K562 (cell line): ENCODE measurements at regions not wholly inside any gene's neighbourhood (a gene's known extent, or its start where the extent isn't known, plus 50 kb on each side); places are given as distances from the start of the nearest gene placed in this dataset.

Source experiments
- ATAC-seq: fragments of 200-7000 bp; cut with Tn5 transposase; 3 replicates; pipeline ENCODE4 v1.9.1; 2020; ENCODE audit warnings: moderate library complexity
- BruUV-seq: library from RNA; stranded (reverse); fragments of 400-500 nt; replicated peaks from 2 replicates; lab custom pipeline; 2021; lab: Mats Ljungman, UMichigan
- CTCF ChIA-PET: fragments of 300-600 bp; formaldehyde crosslinking; extraction: SDS; loops from one replicate; lab custom pipeline; 2021; ENCODE audit warnings: low intra/inter-chr PET ratio; lab: Yijun Ruan, JAX
- POLR2A ChIA-PET: fragments of 300-600, 350-650 bp; sonication (Branson Sonifier 250); formaldehyde crosslinking; extraction: SDS; loops from one replicate; lab custom pipeline; 2021; ENCODE audit warnings: antibody characterized with exemption, inconsistent platforms; lab: Yijun Ruan, JAX
- DNase-seq, 4 experiments: peaks; one replicate each; pipeline versions ENCODE4 v3.0.0 to v3.0.0-alpha.2; 2011 to 2018; ENCODE audit warnings: low spot score in 3 of 4, mixed read lengths in 3 of 4; ENCODE audit errors: extremely low read depth in 1 of 4
- FAIRE-seq: peaks from 2 replicates; lab custom pipeline; 2011; peaks lifted over from hg19 to GRCh38; lab: Jason Lieb, UNC
- H2AFZ ChIP-seq: 2 replicates; pipeline ENCODE4 v1.6.0; 2011; ENCODE audit warnings: low read depth, low read length, control low read depth, inconsistent platforms
- H3K27ac ChIP-seq: fragments of 200-600 bp; 3 replicates; pipeline ENCODE4 v1.8.0; 2011; ENCODE audit warnings: low read depth, mild to moderate bottlenecking, control low read depth, inconsistent platforms, low read length, moderate library complexity, mixed read lengths; ENCODE audit errors: extremely low read depth
- H3K27me3 ChIP-seq, 2 experiments: fragments of 300-600 bp in 1 of 2; 2 replicates in 1 of 2; 3 replicates in 1 of 2; pipeline versions ENCODE4 v1.6.0 to v1.8.0; 2011; ENCODE audit warnings: inconsistent platforms in 2 of 2, low read length in 2 of 2, mild to moderate bottlenecking in 1 of 2, mixed read lengths in 1 of 2, moderate library complexity in 1 of 2; ENCODE audit not compliant: control insufficient read depth in 2 of 2, insufficient read depth in 2 of 2
- H3K36me3 ChIP-seq: fragments of 300-600 bp; 3 replicates; pipeline ENCODE4 v1.8.0; 2011; ENCODE audit warnings: mild to moderate bottlenecking, low read length, inconsistent platforms; ENCODE audit not compliant: control insufficient read depth, insufficient read depth
- H3K4me1 ChIP-seq, 2 experiments: fragments of 200-600 bp in 1 of 2; replicated peaks in 1 of 2; 2 replicates in 1 of 2; 3 replicates in 1 of 2; pipeline versions ENCODE4 v1.5.1 to v1.8.0; 2011; ENCODE audit warnings: inconsistent platforms in 2 of 2, low read length in 2 of 2, mild to moderate bottlenecking in 1 of 2, mixed read lengths in 1 of 2, moderate library complexity in 1 of 2; ENCODE audit not compliant: control insufficient read depth in 2 of 2, insufficient read depth in 2 of 2
- H3K4me2 ChIP-seq: 2 replicates; pipeline ENCODE4 v1.6.1; 2011; ENCODE audit warnings: low read length, control low read depth, inconsistent platforms, mixed read lengths; ENCODE audit not compliant: insufficient read depth
- H3K4me3 ChIP-seq: fragments of 200-600 bp; sonication (generic), shearing (Covaris generic); 2 replicates; pipeline ENCODE4 v1.5.1; 2016; ENCODE audit warnings: control low read depth, inconsistent platforms
- H3K79me2 ChIP-seq: fragments of 200-600 bp; 3 replicates; pipeline ENCODE4 v1.8.0; 2011; ENCODE audit warnings: low read length, inconsistent platforms; ENCODE audit not compliant: control insufficient read depth, insufficient read depth
- H3K9ac ChIP-seq, 2 experiments: 2 replicates each; pipeline versions ENCODE4 v1.6.0 to v1.6.1; 2011; ENCODE audit warnings: low read depth in 2 of 2, low read length in 2 of 2, control low read depth in 1 of 2, inconsistent platforms in 1 of 2, mild to moderate bottlenecking in 1 of 2, mixed read lengths in 1 of 2; ENCODE audit not compliant: insufficient read depth in 1 of 2
- H3K9me1 ChIP-seq: one replicate; pipeline ENCODE4 v1.6.0; 2011; ENCODE audit warnings: inconsistent platforms, mild to moderate bottlenecking, low read length, moderate library complexity; ENCODE audit not compliant: control insufficient read depth, insufficient read depth
- H3K9me3 ChIP-seq: replicated peaks from 2 replicates; pipeline ENCODE4 v1.5.1; 2011; ENCODE audit warnings: low read depth, low read length, inconsistent platforms; ENCODE audit not compliant: control insufficient read depth, insufficient read depth
- H4K20me1 ChIP-seq: replicated peaks from 2 replicates; pipeline ENCODE4 v1.6.1; 2011; ENCODE audit warnings: low read length, inconsistent platforms, mixed read lengths; ENCODE audit not compliant: control insufficient read depth, insufficient read depth
- CREB3 ChIP-seq: fragments of 450-650 bp; conservative IDR thresholded peaks from 2 replicates; pipeline ENCODE4 v1.6.1; 2016; ENCODE audit warnings: missing genetic modification characterization, low read depth, mild to moderate bottlenecking, missing compliant biosample characterization, moderate library complexity
- ETS1 ChIP-seq: conservative IDR thresholded peaks from 2 replicates; pipeline ENCODE4 v1.6.1; 2011; ENCODE audit warnings: low read depth, mild to moderate bottlenecking, low read length; ENCODE audit not compliant: control insufficient read depth
- MYBL2 ChIP-seq, 2 experiments: fragments of 450-650 bp in 1 of 2; sonication (generic) in 1 of 2; formaldehyde crosslinking in 1 of 2; IDR thresholded peaks; 2 replicates each; pipeline versions ENCODE4 v1.6.1 to v1.8.1; 2017 to 2022; ENCODE audit warnings: borderline replicate concordance in 1 of 2, inconsistent platforms in 1 of 2, low read depth in 1 of 2, mild to moderate bottlenecking in 1 of 2, missing genetic modification reagents in 1 of 2, moderate library complexity in 1 of 2
- NFYB ChIP-seq: IDR thresholded peaks from 2 replicates; pipeline ENCODE4 v1.6.1; 2011; ENCODE audit warnings: mild to moderate bottlenecking, moderate library complexity; ENCODE audit not compliant: insufficient read length; ENCODE audit errors: extremely low read depth
- NR1H2 ChIP-seq: sonication (generic); formaldehyde crosslinking; IDR thresholded peaks from 2 replicates; pipeline ENCODE4 v1.4.0; 2020; ENCODE audit warnings: mild to moderate bottlenecking, missing genetic modification reagents
- PCBP1 ChIP-seq: fragments of 200-400 bp; formaldehyde crosslinking; IDR thresholded peaks from 2 replicates; pipeline ENCODE4 v1.6.1; 2018; ENCODE audit warnings: mild to moderate bottlenecking, low read depth, low read length; ENCODE audit not compliant: poor library complexity, severe bottlenecking
- SPI1 ChIP-seq: IDR thresholded peaks from 2 replicates; pipeline ENCODE4 v1.6.1; 2011; ENCODE audit warnings: low read depth, low read length, control low read depth, borderline replicate concordance
- TARDBP ChIP-seq: fragments of 450-650 bp; IDR thresholded peaks from 2 replicates; pipeline ENCODE4 v1.6.1; 2016
- TSHZ1 ChIP-seq: fragments of 250-450 bp; sonication (Bioruptor Pico); IDR thresholded peaks from 2 replicates; pipeline ENCODE4 v1.4.0; 2020; ENCODE audit warnings: mild to moderate bottlenecking, moderate library complexity
- ZBTB1 ChIP-seq: sonication (generic); formaldehyde crosslinking; IDR thresholded peaks from 2 replicates; pipeline ENCODE4 v1.8.1; 2023; ENCODE audit warnings: missing genetic modification reagents, low read depth, mild to moderate bottlenecking, borderline replicate concordance
- ZNF197 ChIP-seq: fragments of 200-800 bp; sonication (Bioruptor generic); IDR thresholded peaks from 2 replicates; pipeline ENCODE4 v1.6.1; 2016; ENCODE audit warnings: low read depth, missing genetic modification characterization, missing compliant biosample characterization
- ZNF707 ChIP-seq: fragments of 250-450 bp; sonication (Bioruptor Pico); conservative IDR thresholded peaks from 2 replicates; pipeline ENCODE4 v1.8.0; 2022; ENCODE audit warnings: inconsistent platforms, mild to moderate bottlenecking, moderate library complexity
- WGBS: fragments of 100-300 bp; shearing (Covaris generic); methylation state at CpG from one replicate; pipeline ENCODE4 v1.1.6; 2016; ENCODE audit warnings: low coverage, mixed read lengths; ENCODE audit not compliant: insufficient coverage; ENCODE audit errors: missing lambda C conversion rate; 5-methylcytosine and 5-hydroxymethylcytosine counted together
- in situ Hi-C: fragments of 300-500 bp; cut with MboI; formaldehyde crosslinking; loops from 4 replicates; pipeline ENCODE4 v1.15.0; 2018; ENCODE audit warnings: inconsistent platforms, mixed read lengths
- intact Hi-C: fragments of 100-400 bp; cut with micrococcal nuclease; formaldehyde crosslinking; loops from 2 replicates; pipeline ENCODE4 v1.14.2; 2022

GRCh38 chr2:21650569-21650968 is 526.8 kb downstream of the TDRD15 start:
- POLR2A ChIA-PET, result no interaction called here
- H3K36me3 ChIP-seq, result no peaks in the 10 kb centered on the region
- H3K4me1 ChIP-seq, result no peaks in the 10 kb centered on the region
- ATAC-seq, result no peak
- no peak overlapping the region for H3K27ac ChIP-seq
- no peaks in the 10 kb centered on the region for H3K9me1 ChIP-seq
- H3K4me3 ChIP-seq, result no peak overlapping the region
- H2AFZ ChIP-seq, result no peak overlapping the region
- H3K9me3 ChIP-seq, result no peaks in the 10 kb centered on the region
- H3K27me3 ChIP-seq, result no peaks in the 10 kb centered on the region
- no peaks in the 10 kb centered on the region for H4K20me1 ChIP-seq
- no TSS peak for BruUV-seq
- no peak overlapping the region for H3K9ac ChIP-seq
- intact Hi-C loops (no loop called here), in situ Hi-C loops (no loop called here)
- no peak overlapping the region for H3K4me2 ChIP-seq
- H3K79me2 ChIP-seq, result no peaks in the 10 kb centered on the region
- no peak for DNase-seq
- FAIRE-seq, result no peak
- CTCF ChIA-PET, result no interaction called here
- WGBS, result 0% methylated on average over 4 of the region's 4 CpGs
- no peak for TF ChIP-seq ZNF197
- no peak for TF ChIP-seq ZNF707 (CRISPR knock-in tag)
- no peak for TF ChIP-seq NR1H2 (CRISPR knock-in tag)
- no peak for TF ChIP-seq MYBL2 (IDR thresholded peaks at IDR 0.05; ENCODE audit: low read depth)
- no peak for TF ChIP-seq MYBL2 (CRISPR knock-in tag; IDR thresholded peaks at IDR 0.05; ENCODE audit: borderline replicate concordance)
- TF ChIP-seq ETS1, result no peak
- TF ChIP-seq TSHZ1, result no peak
- no peak for TF ChIP-seq SPI1
- TF ChIP-seq TARDBP, result no peak
- TF ChIP-seq NFYB, result no peak
- no peak for TF ChIP-seq PCBP1
- no peak for TF ChIP-seq ZBTB1 (CRISPR knock-in tag)
- TF ChIP-seq CREB3 (tag), result no peak
